GM18505 (cell line): ENCODE measurements at regions not wholly inside any gene's neighbourhood (a gene's known extent, or its start where the extent isn't known, plus 50 kb on each side); places are given as distances from the start of the nearest gene placed in this dataset.
"Not testable (repeated sequence)": the region's sequence is repeated elsewhere in the genome, so short reads cannot be mapped to it uniquely, and the experiment has no call there.

ENCODE experiments used
- ATAC-seq: cut with Tn5 transposase; IDR thresholded peaks from one replicate; pipeline ENCODE4 v1.9.1; 2021; ENCODE audit not compliant: unreplicated experiment
- POLR2A ChIP-seq: IDR thresholded peaks from 4 replicates; pipeline ENCODE4 v1.6.1; 2011; ENCODE audit warnings: borderline replicate concordance; ENCODE audit not compliant: insufficient read depth, insufficient read length; ENCODE audit errors: extremely low read depth

- ATAC-seq, result no peak
- TF ChIP-seq POLR2A, result no peak
These were observed 166.0 kb downstream of the IPO8 start for GRCh38 chr12:30529489-30530269.

- ATAC-seq, result no peak
- TF ChIP-seq POLR2A, result no peak
These were observed 170.5 kb downstream of the IPO8 start for GRCh38 chr12:30525171-30525570.

- not testable (repeated sequence) for ATAC-seq
These were observed 175.4 kb downstream of the IPO8 start for GRCh38 chr12:30520285-30520684.

GRCh38 chr12:30519535-30519934 is 176.1 kb downstream of the IPO8 start:
- no peak for TF ChIP-seq POLR2A

GRCh38 chr12:30517320-30517719 is 178.3 kb downstream of the IPO8 start:
- TF ChIP-seq POLR2A, result no peak
- no peak for ATAC-seq

More at GRCh38 chr12:30519535-30519934, 176.1 kb downstream of the IPO8 start:
- ATAC-seq, result no peak

GRCh38 chr12:30515351-30515750 is 180.3 kb downstream of the IPO8 start:
- no peak for ATAC-seq
- no peak for TF ChIP-seq POLR2A

GRCh38 chr12:30514666-30515065 is 181.0 kb downstream of the IPO8 start:
- no peak for ATAC-seq
- no peak for TF ChIP-seq POLR2A

GRCh38 chr12:30508205-30508967 is 187.3 kb downstream of the IPO8 start:
- ATAC-seq, result no peak
- TF ChIP-seq POLR2A, result no peak

GRCh38 chr12:30507576-30507975 is 188.1 kb downstream of the IPO8 start:
- no peak for TF ChIP-seq POLR2A
- ATAC-seq, result no peak

- no peak for ATAC-seq
- no peak for TF ChIP-seq POLR2A
These were observed 189.3 kb downstream of the IPO8 start for GRCh38 chr12:30506411-30506810.

- ATAC-seq, result no peak
- no peak for TF ChIP-seq POLR2A
These were observed 194.0 kb downstream of the IPO8 start for GRCh38 chr12:30501718-30502117.

- TF ChIP-seq POLR2A, result no peak
- ATAC-seq, result no peak
These were observed 195.1 kb downstream of the IPO8 start for GRCh38 chr12:30500532-30500931.

- TF ChIP-seq POLR2A, result no peak
- ATAC-seq, result no peak
These were observed 210.3 kb downstream of the IPO8 start for GRCh38 chr12:30485230-30485890.

GRCh38 chr12:30484658-30485057 is 211.0 kb downstream of the IPO8 start:
- no peak for ATAC-seq
- no peak for TF ChIP-seq POLR2A

- TF ChIP-seq POLR2A, result no peak
- no peak for ATAC-seq
These were observed 213.0 kb downstream of the IPO8 start for GRCh38 chr12:30482650-30483049.

GRCh38 chr12:30473274-30473673 is 222.4 kb downstream of the IPO8 start:
- no peak for TF ChIP-seq POLR2A
- ATAC-seq, result no peak
